H1 (cell line): ENCODE measurements at regions not wholly inside any gene's neighbourhood (a gene's known extent, or its start where the extent isn't known, plus 50 kb on each side); places are given as distances from the start of the nearest gene placed in this dataset.

Experiments
- CTCF ChIA-PET: fragments of 300-600 bp; sonication (Branson Sonifier 250); formaldehyde crosslinking; loops from one replicate; lab custom pipeline; 2021; ENCODE audit not compliant: partially characterized antibody; lab: Charles Lee
- POLR2A ChIA-PET: fragments of 300-600 bp; sonication (Branson Sonifier 250); formaldehyde crosslinking; loops from one replicate; lab custom pipeline; 2021; ENCODE audit warnings: inconsistent platforms; ENCODE audit not compliant: partially characterized antibody; lab: Charles Lee
- DNase-seq, 2 experiments: peaks; one replicate each; pipeline versions ENCODE4 v3.0.0 to v3.0.0-alpha.2; 2010 to 2022; ENCODE audit warnings: low spot score in 2 of 2, low read depth in 1 of 2, mixed read lengths in 1 of 2
- FAIRE-seq: peaks from 2 replicates; lab custom pipeline; 2011; peaks lifted over from hg19 to GRCh38; lab: Jason Lieb, UNC
- H2AFZ ChIP-seq: 2 replicates; pipeline ENCODE4 v1.8.1; 2012; ENCODE audit warnings: low read length, inconsistent platforms
- H2AK5ac ChIP-seq: 2 replicates; pipeline ENCODE4 v1.6.1; 2013; ENCODE audit warnings: low read depth, low read length
- H2BK120ac ChIP-seq: replicated peaks from 2 replicates; pipeline ENCODE3; 2013; ENCODE audit warnings: low read depth, low read length, inconsistent platforms
- H2BK12ac ChIP-seq: 2 replicates; pipeline ENCODE4 v1.6.1; 2013; ENCODE audit warnings: low read depth, low read length
- H2BK15ac ChIP-seq: 2 replicates; pipeline ENCODE4 v1.6.1; 2013; ENCODE audit warnings: low read length
- H2BK20ac ChIP-seq: 2 replicates; pipeline ENCODE4 v1.6.1; 2013; ENCODE audit warnings: low read length
- H2BK5ac ChIP-seq: 2 replicates; pipeline ENCODE4 v1.6.1; 2013; ENCODE audit warnings: low read depth, low read length
- H3K14ac ChIP-seq: 2 replicates; pipeline ENCODE4 v1.6.1; 2013; ENCODE audit warnings: inconsistent platforms; ENCODE audit not compliant: insufficient read length
- H3K18ac ChIP-seq: 2 replicates; pipeline ENCODE4 v1.6.1; 2013; ENCODE audit warnings: low read length; ENCODE audit errors: extremely low read depth
- H3K23ac ChIP-seq: 2 replicates; pipeline ENCODE4 v1.6.1; 2013; ENCODE audit warnings: inconsistent platforms; ENCODE audit not compliant: insufficient read length
- H3K23me2 ChIP-seq: 2 replicates; pipeline ENCODE4 v1.6.1; 2013; ENCODE audit warnings: low read depth, low read length
- H3K27ac ChIP-seq: 2 replicates; pipeline ENCODE4 v1.6.1; 2011; ENCODE audit warnings: low read depth, low read length, inconsistent platforms
- H3K27me3 ChIP-seq, 4 experiments: replicated peaks in 1 of 4; 1 replicate in 1 of 4; 2 replicates in 3 of 4; pipeline versions ENCODE4 v1.6.1 to v1.8.1; 2011 to 2013; ENCODE audit warnings: low read length in 3 of 4, mild to moderate bottlenecking in 3 of 4, inconsistent platforms in 2 of 4, mixed read lengths in 2 of 4, moderate library complexity in 1 of 4; ENCODE audit not compliant: control insufficient read depth in 3 of 4, insufficient read depth in 3 of 4; ENCODE audit errors: extremely low read depth in 1 of 4
- H3K36me3 ChIP-seq, 4 experiments: 2 replicates each; pipeline versions ENCODE4 v1.6.1 to v1.8.1; 2011 to 2013; ENCODE audit warnings: mild to moderate bottlenecking in 4 of 4, low read length in 3 of 4, moderate library complexity in 2 of 4, control low read depth in 1 of 4, inconsistent platforms in 1 of 4; ENCODE audit not compliant: insufficient read depth in 4 of 4, control insufficient read depth in 2 of 4
- H3K4ac ChIP-seq: replicated peaks from 2 replicates; pipeline ENCODE3; 2013; ENCODE audit warnings: low read length, low read depth, mixed read lengths, inconsistent platforms; ENCODE audit not compliant: insufficient read length
- H3K4me1 ChIP-seq, 4 experiments: replicated peaks in 1 of 4; 1 replicate in 1 of 4; 2 replicates in 3 of 4; pipeline versions ENCODE4 v1.6.1 to v1.8.1; 2011 to 2013; ENCODE audit warnings: low read length in 3 of 4, inconsistent platforms in 2 of 4, mixed read lengths in 1 of 4; ENCODE audit not compliant: insufficient read depth in 4 of 4, control insufficient read depth in 3 of 4
- H3K4me2 ChIP-seq, 2 experiments: 2 replicates each; pipeline versions ENCODE4 v1.6.1 to v1.8.1; 2011 to 2013; ENCODE audit warnings: low read depth in 2 of 2, low read length in 2 of 2, control low read depth in 1 of 2, inconsistent platforms in 1 of 2, mild to moderate bottlenecking in 1 of 2; ENCODE audit not compliant: insufficient read depth in 1 of 2
- H3K4me3 ChIP-seq, 4 experiments: fragments of 200-600, 300-600 bp in 1 of 4; sonication (generic), shearing (Covaris generic), sonication (Bioruptor Twin) in 1 of 4; 2 replicates each; pipeline versions ENCODE4 v1.5.1 to v1.8.1; 2011 to 2016; ENCODE audit warnings: low read length in 4 of 4, low read depth in 3 of 4, control low read depth in 2 of 4, inconsistent platforms in 2 of 4, mild to moderate bottlenecking in 2 of 4, mixed read lengths in 1 of 4, moderate library complexity in 1 of 4; ENCODE audit not compliant: insufficient read depth in 2 of 4; ENCODE audit errors: extremely low read depth in 1 of 4
- H3K56ac ChIP-seq: replicated peaks from 2 replicates; pipeline ENCODE3; 2013; ENCODE audit warnings: low read depth, mild to moderate bottlenecking, mixed read lengths, low read length, inconsistent platforms; ENCODE audit not compliant: insufficient read length
- H3K79me1 ChIP-seq: 2 replicates; pipeline ENCODE4 v1.6.1; 2013; ENCODE audit warnings: low read depth, low read length, control low read depth
- H3K79me2 ChIP-seq, 2 experiments: 2 replicates each; pipeline versions ENCODE4 v1.6.1 to v1.8.1; 2012 to 2013; ENCODE audit warnings: low read length in 2 of 2, mild to moderate bottlenecking in 2 of 2, inconsistent platforms in 1 of 2; ENCODE audit not compliant: insufficient read depth in 2 of 2, control insufficient read depth in 1 of 2
- H3K9ac ChIP-seq, 4 experiments: replicated peaks in 1 of 4; 1 replicate in 1 of 4; 2 replicates in 3 of 4; pipeline versions ENCODE4 v1.6.1 to v1.8.1; 2011 to 2013; ENCODE audit warnings: low read depth in 3 of 4, low read length in 3 of 4, control low read depth in 2 of 4, mild to moderate bottlenecking in 2 of 4, moderate library complexity in 2 of 4, inconsistent platforms in 1 of 4; ENCODE audit errors: extremely low read depth in 1 of 4
- H3K9me3 ChIP-seq, 2 experiments: 2 replicates each; pipeline versions ENCODE4 v1.6.1 to v1.8.1; 2012 to 2013; ENCODE audit warnings: mild to moderate bottlenecking in 2 of 2, moderate library complexity in 2 of 2, control low read depth in 1 of 2, inconsistent platforms in 1 of 2, low read depth in 1 of 2, low read length in 1 of 2, mixed read lengths in 1 of 2; ENCODE audit not compliant: insufficient read depth in 2 of 2
- H4K20me1 ChIP-seq, 2 experiments: replicated peaks in 1 of 2; 2 replicates each; pipeline versions ENCODE3 to v1.8.1; 2011 to 2013; ENCODE audit warnings: inconsistent platforms in 2 of 2, low read length in 2 of 2, mild to moderate bottlenecking in 1 of 2; ENCODE audit not compliant: insufficient read depth in 2 of 2, control insufficient read depth in 1 of 2
- H4K5ac ChIP-seq: 2 replicates; pipeline ENCODE4 v1.6.1; 2013; ENCODE audit warnings: low read length, low read depth, mixed read lengths, inconsistent platforms; ENCODE audit not compliant: insufficient read length
- H4K8ac ChIP-seq: 2 replicates; pipeline ENCODE4 v1.8.0; 2013; ENCODE audit warnings: mild to moderate bottlenecking, moderate library complexity, low read length, inconsistent platforms; ENCODE audit not compliant: insufficient read depth; ENCODE audit errors: extremely low read depth
- H4K91ac ChIP-seq: replicated peaks from 2 replicates; pipeline ENCODE3; 2013; ENCODE audit warnings: low read length, mixed read lengths, inconsistent platforms; ENCODE audit not compliant: insufficient read length
- CBX8 ChIP-seq: fragments of 300-800, 300-1000 bp; sonication (generic); IDR thresholded peaks from 2 replicates; pipeline ENCODE4 v1.7.1; 2016; ENCODE audit warnings: low read depth, low read length, borderline replicate concordance
- CEBPB ChIP-seq: IDR thresholded peaks from 2 replicates; pipeline ENCODE4 v1.6.1; 2012; ENCODE audit warnings: low read depth, low read length
- CTBP2 ChIP-seq: IDR thresholded peaks from 2 replicates; pipeline ENCODE4 v1.7.0; 2011; ENCODE audit warnings: borderline replicate concordance, mild to moderate bottlenecking, moderate library complexity, mixed read lengths, low read length; ENCODE audit not compliant: insufficient read depth, insufficient read length
- KDM1A ChIP-seq: fragments of 200-600, 300-600 bp; sonication (generic); IDR thresholded peaks from 2 replicates; pipeline ENCODE4 v1.7.1; 2016; ENCODE audit warnings: mild to moderate bottlenecking, low read length, borderline replicate concordance
- KDM5A ChIP-seq: fragments of 200-600 bp; IDR thresholded peaks from 2 replicates; pipeline ENCODE4 v1.7.1; 2012; ENCODE audit warnings: mild to moderate bottlenecking, low read length, inconsistent platforms, mixed read lengths
- MAX ChIP-seq: IDR thresholded peaks from 2 replicates; pipeline ENCODE4 v1.6.1; 2012; ENCODE audit warnings: inconsistent platforms
- PHF8 ChIP-seq: fragments of 200-600 bp; sonication (generic); conservative IDR thresholded peaks from 2 replicates; pipeline ENCODE4 v1.7.1; 2012; ENCODE audit warnings: low read depth, mild to moderate bottlenecking, inconsistent platforms, low read length, moderate library complexity
- RAD21 ChIP-seq, 2 experiments: IDR thresholded peaks in 1 of 2; conservative IDR thresholded peaks in 1 of 2; 2 replicates each; pipeline ENCODE4 v1.6.1; 2011; ENCODE audit warnings: low read depth in 2 of 2, low read length in 2 of 2, improper control_type of control experiment in 1 of 2, inconsistent platforms in 1 of 2, mild to moderate bottlenecking in 1 of 2, moderate library complexity in 1 of 2
- SAP30 ChIP-seq: fragments of 300-600 bp; sonication (generic); IDR thresholded peaks from 2 replicates; pipeline ENCODE4 v1.7.1; 2012; ENCODE audit warnings: low read length, moderate library complexity, mild to moderate bottlenecking, inconsistent platforms; ENCODE audit not compliant: insufficient read depth, insufficient replicate concordance
- SRF ChIP-seq: IDR thresholded peaks from 2 replicates; pipeline ENCODE4 v1.6.1; 2011; ENCODE audit warnings: mild to moderate bottlenecking, low read depth, low read length, moderate library complexity
- SUZ12 ChIP-seq: fragments of 200-600 bp; sonication (generic); IDR thresholded peaks from 2 replicates; pipeline ENCODE4 v1.6.1; 2012; ENCODE audit warnings: mild to moderate bottlenecking, inconsistent platforms, low read length, moderate library complexity, mixed read lengths
- WGBS, 2 experiments: shearing (Covaris generic) in 1 of 2; methylation state at CpG; one replicate each; pipeline versions ENCODE4 v1.1.6 to v1.1.7; 2013 to 2015; ENCODE audit warnings: low lambda C conversion rate in 2 of 2, mixed read lengths in 2 of 2, inconsistent platforms in 1 of 2, low coverage in 1 of 2, missing lambda C conversion rate in 1 of 2; ENCODE audit not compliant: insufficient replicate concordance in 2 of 2, insufficient coverage in 1 of 2, insufficient read length in 1 of 2; ENCODE audit errors: extremely low coverage in 1 of 2, missing lambda C conversion rate in 1 of 2; 5-methylcytosine and 5-hydroxymethylcytosine counted together
- TF ChIP-seq, protein P1 (sequence below): IDR thresholded peaks from 2 replicates; pipeline ENCODE4 v1.6.1; 2012; ENCODE audit warnings: low read length, inconsistent platforms

- Histone ChIP-seq H2BK15ac (no peak overlapping the region), H4K5ac (no peak overlapping the region), H3K23me2 (no peaks in the 10 kb centered on the region), H3K27me3 (no peaks in the 10 kb centered on the region), H3K4me2 (no peak overlapping the region), H3K56ac (no peak overlapping the region), H2AK5ac (no peak overlapping the region), H3K23ac (no peak overlapping the region), H3K9me3 (no peaks in the 10 kb centered on the region), H3K79me1 (no peaks in the 10 kb centered on the region), H4K20me1 (no peaks in the 10 kb centered on the region), H4K8ac (no peak overlapping the region), H3K4ac (no peak overlapping the region), H2AFZ (no peak overlapping the region), H3K4me1 (no peaks in the 10 kb centered on the region), H2BK120ac (no peak overlapping the region), H4K91ac (no peak overlapping the region), H3K79me2 (no peaks in the 10 kb centered on the region), H3K36me3 (no peaks in the 10 kb centered on the region), H3K27ac (no peak overlapping the region), H2BK20ac (no peak overlapping the region), H2BK12ac (no peak overlapping the region), H3K14ac (no peak overlapping the region), H3K4me3 (no peak overlapping the region), H3K18ac (no peak overlapping the region), H3K9ac (no peak overlapping the region), H2BK5ac (no peak overlapping the region)
- POLR2A ChIA-PET = no interaction called here
- CTCF ChIA-PET = no interaction called here
- DNase-seq (no peak), FAIRE-seq (no peak)
- 93% methylated on average over 3 of the region's 3 CpGs; no CpG with 5 or more reads in 1 of the 2 experiments for WGBS, 2 experiments
- TF ChIP-seq SAP30 (no peak), SUZ12 (no peak), PHF8 (no peak), MAX (no peak), KDM5A (no peak), CTBP2 (no peak), CEBPB (no peak), CBX8 (no peak), RAD21 (IDR thresholded peaks at IDR 0.05 in 1 of 2, conservative IDR thresholded peaks at IDR 0.05 in 1 of 2; ENCODE audit: low read depth in 2 of 2, low read length in 2 of 2) (no peak), SRF (no peak), KDM1A (no peak)
- TF ChIP-seq, protein P1, sequence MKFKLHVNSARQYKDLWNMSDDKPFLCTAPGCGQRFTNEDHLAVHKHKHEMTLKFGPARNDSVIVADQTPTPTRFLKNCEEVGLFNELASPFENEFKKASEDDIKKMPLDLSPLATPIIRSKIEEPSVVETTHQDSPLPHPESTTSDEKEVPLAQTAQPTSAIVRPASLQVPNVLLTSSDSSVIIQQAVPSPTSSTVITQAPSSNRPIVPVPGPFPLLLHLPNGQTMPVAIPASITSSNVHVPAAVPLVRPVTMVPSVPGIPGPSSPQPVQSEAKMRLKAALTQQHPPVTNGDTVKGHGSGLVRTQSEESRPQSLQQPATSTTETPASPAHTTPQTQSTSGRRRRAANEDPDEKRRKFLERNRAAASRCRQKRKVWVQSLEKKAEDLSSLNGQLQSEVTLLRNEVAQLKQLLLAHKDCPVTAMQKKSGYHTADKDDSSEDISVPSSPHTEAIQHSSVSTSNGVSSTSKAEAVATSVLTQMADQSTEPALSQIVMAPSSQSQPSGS = no peak
Observed at GRCh38 chrX:7775987-7776386, 67.0 kb upstream of the VCX start.
